A673 (cell line): ENCODE measurements at regions not wholly inside any gene's neighbourhood (a gene's known extent, or its start where the extent isn't known, plus 50 kb on each side); places are given as distances from the start of the nearest gene placed in this dataset.

Experiments
- EZH2 ChIP-seq: fragments of 200-600 bp; sonication (generic); IDR thresholded peaks from 2 replicates; pipeline ENCODE4 v1.6.1; 2017; ENCODE audit warnings: borderline replicate concordance, low read depth, mild to moderate bottlenecking, mixed read lengths, antibody characterized with exemption, low read length; ENCODE audit not compliant: poor library complexity, severe bottlenecking
- TF ChIP-seq, protein P1 (sequence below): fragments of 300-800, 200-600 bp; sonication (generic); conservative IDR thresholded peaks from 2 replicates; pipeline ENCODE4 v1.5.1; 2017; ENCODE audit warnings: low read depth, mild to moderate bottlenecking, antibody characterized with exemption, low read length, moderate library complexity, mixed read lengths

DNA sequence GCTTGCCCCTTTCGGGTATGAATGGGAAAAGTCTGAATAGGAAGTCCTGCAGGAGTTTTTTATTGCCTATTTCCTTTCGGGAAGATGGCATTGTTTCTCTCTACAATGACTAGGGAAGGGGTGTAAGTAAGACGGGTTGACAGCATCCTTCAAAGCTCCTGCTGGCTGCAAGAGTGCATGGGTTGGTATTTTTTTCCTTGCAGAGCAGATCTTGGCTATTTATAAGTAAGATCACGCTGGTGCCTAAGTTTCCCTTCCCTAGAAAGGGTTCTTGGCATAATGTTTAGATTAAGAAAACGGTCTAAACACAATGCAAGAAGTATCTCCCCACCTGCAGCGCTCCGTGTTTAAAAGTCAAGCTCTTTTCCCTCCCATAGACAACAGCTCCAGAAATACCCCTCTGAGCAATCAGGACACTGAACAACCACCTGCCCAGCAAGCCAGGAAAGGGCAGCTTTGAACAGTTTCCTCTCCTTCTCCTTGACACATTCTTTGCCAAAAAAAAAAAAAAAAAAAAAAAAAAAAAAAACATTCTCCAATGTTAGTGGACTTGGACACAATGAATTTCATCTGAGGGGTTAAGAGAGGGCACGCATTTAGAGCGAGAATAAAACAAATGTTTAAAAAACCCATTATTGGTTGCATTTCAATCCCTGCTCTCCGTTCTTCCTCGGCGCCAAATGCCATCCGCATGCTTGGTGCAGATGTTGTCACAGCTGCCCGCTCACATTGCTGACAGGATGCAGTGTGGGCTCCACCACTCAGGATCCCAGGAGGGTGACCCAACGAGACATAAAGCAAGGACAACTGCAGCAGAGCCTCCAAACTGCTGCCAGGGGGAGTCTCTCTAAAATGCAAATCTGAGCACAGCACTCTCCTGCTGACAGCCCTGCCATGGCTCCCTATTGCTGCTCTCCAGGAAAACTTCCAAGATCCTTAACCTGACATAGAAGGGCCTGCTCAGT lies 427.4 kb upstream of the MGMT start:
- TF ChIP-seq, protein P1, sequence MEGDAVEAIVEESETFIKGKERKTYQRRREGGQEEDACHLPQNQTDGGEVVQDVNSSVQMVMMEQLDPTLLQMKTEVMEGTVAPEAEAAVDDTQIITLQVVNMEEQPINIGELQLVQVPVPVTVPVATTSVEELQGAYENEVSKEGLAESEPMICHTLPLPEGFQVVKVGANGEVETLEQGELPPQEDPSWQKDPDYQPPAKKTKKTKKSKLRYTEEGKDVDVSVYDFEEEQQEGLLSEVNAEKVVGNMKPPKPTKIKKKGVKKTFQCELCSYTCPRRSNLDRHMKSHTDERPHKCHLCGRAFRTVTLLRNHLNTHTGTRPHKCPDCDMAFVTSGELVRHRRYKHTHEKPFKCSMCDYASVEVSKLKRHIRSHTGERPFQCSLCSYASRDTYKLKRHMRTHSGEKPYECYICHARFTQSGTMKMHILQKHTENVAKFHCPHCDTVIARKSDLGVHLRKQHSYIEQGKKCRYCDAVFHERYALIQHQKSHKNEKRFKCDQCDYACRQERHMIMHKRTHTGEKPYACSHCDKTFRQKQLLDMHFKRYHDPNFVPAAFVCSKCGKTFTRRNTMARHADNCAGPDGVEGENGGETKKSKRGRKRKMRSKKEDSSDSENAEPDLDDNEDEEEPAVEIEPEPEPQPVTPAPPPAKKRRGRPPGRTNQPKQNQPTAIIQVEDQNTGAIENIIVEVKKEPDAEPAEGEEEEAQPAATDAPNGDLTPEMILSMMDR, result no peak
- TF ChIP-seq EZH2, result no peak
